NCI-H524 treated with DMSO at 0.1 percent for 48 hours (cell line): ENCODE measurements at regions not wholly inside any gene's neighbourhood (a gene's known extent, or its start where the extent isn't known, plus 50 kb on each side); places are given as distances from the start of the nearest gene placed in this dataset.
"Not testable (repeated sequence)": the region's sequence is repeated elsewhere in the genome, so short reads cannot be mapped to it uniquely, and the experiment has no call there.

Source experiments
- DNase-seq: peaks from one replicate; lab custom pipeline; 2025; lab: John Stamatoyannopoulos, UW

GRCh38 chr15:96052572-96053030 is 277.9 kb upstream of the NR2F2 start:
- DNase-seq, result no peak

GRCh38 chr15:96053031-96053780 is 277.3 kb upstream of the NR2F2 start:
- peak; percentile 64 for DNase-seq

GRCh38 chr15:96053781-96054428 is 276.6 kb upstream of the NR2F2 start:
- no peak for DNase-seq

GRCh38 chr15:96054621-96055020 is 275.9 kb upstream of the NR2F2 start:
- DNase-seq, result no peak

GRCh38 chr15:96058103-96058851 is 272.2 kb upstream of the NR2F2 start:
- DNase-seq, result no peak

- DNase-seq, result not testable (repeated sequence)
Observed at GRCh38 chr15:96058852-96059103, 271.7 kb upstream of the NR2F2 start.

GRCh38 chr15:96060591-96060990 is 269.9 kb upstream of the NR2F2 start:
- not testable (repeated sequence) for DNase-seq

- DNase-seq, result no peak
Observed at GRCh38 chr15:96064351-96064756, 266.1 kb upstream of the NR2F2 start.

GRCh38 chr15:96066126-96066525 is 264.4 kb upstream of the NR2F2 start:
- no peak for DNase-seq

- DNase-seq, result no peak
Observed at GRCh38 chr15:96066852-96067495, 263.5 kb upstream of the NR2F2 start.

GRCh38 chr15:96067677-96068076 is 262.8 kb upstream of the NR2F2 start:
- DNase-seq, result no peak

- DNase-seq, result no peak
Observed at GRCh38 chr15:96068897-96069296, 261.6 kb upstream of the NR2F2 start.

- DNase-seq, result no peak
Observed at GRCh38 chr15:96070636-96071035, 259.9 kb upstream of the NR2F2 start.

- no peak for DNase-seq
Observed at GRCh38 chr15:96072821-96073220, 257.7 kb upstream of the NR2F2 start.

- no peak for DNase-seq
Observed at GRCh38 chr15:96073908-96074307, 256.6 kb upstream of the NR2F2 start.

- no peak for DNase-seq
Observed at GRCh38 chr15:96075895-96076294, 254.6 kb upstream of the NR2F2 start.

- DNase-seq, result no peak
Observed at GRCh38 chr15:96076350-96076749, 254.2 kb upstream of the NR2F2 start.

- no peak for DNase-seq
Observed at GRCh38 chr15:96079041-96079440, 251.5 kb upstream of the NR2F2 start.

GRCh38 chr15:96079882-96080281 is 250.6 kb upstream of the NR2F2 start:
- DNase-seq, result no peak

GRCh38 chr15:96086164-96086563 is 244.3 kb upstream of the NR2F2 start:
- DNase-seq, result no peak

GRCh38 chr15:96087180-96087884 is 243.2 kb upstream of the NR2F2 start:
- peak; percentile 96 for DNase-seq

GRCh38 chr15:96088650-96089049 is 241.8 kb upstream of the NR2F2 start:
- DNase-seq, result no peak
